Activated CD8-positive, alpha-beta T cell treated with anti-CD3 and anti-CD28 coated beads for 36 hours (primary cell): ENCODE measurements at regions not wholly inside any gene's neighbourhood (a gene's known extent, or its start where the extent isn't known, plus 50 kb on each side); places are given as distances from the start of the nearest gene placed in this dataset.

Source experiments
- ATAC-seq: fragments of 200-7000 bp; cut with Tn5 transposase; one replicate; pipeline ENCODE4 v1.10.0; 2021; ENCODE audit warnings: mild to moderate bottlenecking, moderate library complexity
- CTCF ChIA-PET: fragments of 350-600 bp; sonication (Branson Sonifier 250); formaldehyde crosslinking; loops from one replicate; lab custom pipeline; 2021; ENCODE audit warnings: antibody characterized with exemption; lab: Charles Lee
- POLR2A ChIA-PET: fragments of 350-600 bp; sonication (Branson Sonifier 250); formaldehyde crosslinking; loops from one replicate; lab custom pipeline; 2021; ENCODE audit warnings: antibody characterized with exemption; lab: Charles Lee
- DNase-seq: peaks from one replicate; pipeline ENCODE4 v3.0.0-alpha.2; 2020
- H3K27ac Mint-ChIP-seq: one replicate; pipeline ENCODE4 v1.8.0; 2021; ENCODE audit warnings: mild to moderate bottlenecking, mixed read lengths
- H3K27me3 Mint-ChIP-seq: one replicate; pipeline ENCODE4 v1.8.0; 2021; ENCODE audit warnings: mixed read lengths
- H3K36me3 Mint-ChIP-seq: one replicate; pipeline ENCODE4 v1.8.0; 2021; ENCODE audit warnings: low read depth, mixed read lengths
- H3K4me1 Mint-ChIP-seq: one replicate; pipeline ENCODE4 v1.8.0; 2021; ENCODE audit warnings: low read depth, mixed read lengths
- H3K4me3 Mint-ChIP-seq: one replicate; pipeline ENCODE4 v1.8.0; 2021; ENCODE audit warnings: mild to moderate bottlenecking, moderate library complexity, mixed read lengths
- H3K9me3 Mint-ChIP-seq: one replicate; pipeline ENCODE4 v1.8.0; 2021; ENCODE audit warnings: mixed read lengths
- CTCF ChIP-seq: fragments of 200-600 bp; IDR thresholded peaks from one replicate; pipeline ENCODE4 v1.8.0; 2022; ENCODE audit warnings: antibody characterized with exemption, mild to moderate bottlenecking
- intact Hi-C: fragments of 100-400 bp; cut with micrococcal nuclease; formaldehyde crosslinking; loops from one replicate; pipeline ENCODE4 v1.10.0; 2022

GRCh38 chr11:105399511-105399910 is 210.4 kb upstream of the GRIA4 start:
- H3K36me3 Mint-ChIP-seq = no peaks in the 10 kb centered on the region
- H3K27me3 Mint-ChIP-seq = peaks cover 3% of the 10 kb centered on the region
- no peak for TF ChIP-seq CTCF
- intact Hi-C loops = no loop called here
- no peak overlapping the region for H3K4me3 Mint-ChIP-seq
- no peaks in the 10 kb centered on the region for H3K4me1 Mint-ChIP-seq
- ATAC-seq (no peak), DNase-seq (no peak)
- CTCF ChIA-PET = no interaction called here
- POLR2A ChIA-PET = no interaction called here
- no peaks in the 10 kb centered on the region for H3K9me3 Mint-ChIP-seq
- H3K27ac Mint-ChIP-seq = no peak overlapping the region

GRCh38 chr11:105398636-105399035 is 211.2 kb upstream of the GRIA4 start:
- POLR2A ChIA-PET = no interaction called here
- Mint-ChIP-seq H3K4me3 (no peak overlapping the region), H3K9me3 (no peaks in the 10 kb centered on the region), H3K36me3 (no peaks in the 10 kb centered on the region), H3K27me3 (peaks cover 3% of the 10 kb centered on the region), H3K4me1 (no peaks in the 10 kb centered on the region), H3K27ac (no peak overlapping the region)
- TF ChIP-seq CTCF = no peak
- intact Hi-C loops = no loop called here
- CTCF ChIA-PET = no interaction called here
- DNase-seq (no peak), ATAC-seq (no peak)

- intact Hi-C loops = no loop called here
- Mint-ChIP-seq H3K9me3 (no peaks in the 10 kb centered on the region), H3K36me3 (no peaks in the 10 kb centered on the region), H3K4me3 (no peak overlapping the region), H3K27ac (no peak overlapping the region), H3K27me3 (no peaks in the 10 kb centered on the region), H3K4me1 (no peaks in the 10 kb centered on the region)
- TF ChIP-seq CTCF = no peak
- ChIA-PET CTCF (interaction anchor here (1.2 kb wide), 1 partner anchor 11 kb away, joined by 3 read pairs; no protein-coding TSS in a partner anchor), POLR2A (no interaction called here)
- DNase-seq (no peak), ATAC-seq (no peak)
Observed at GRCh38 chr11:105393326-105393725, 216.5 kb upstream of the GRIA4 start.

- DNase-seq (no peak), ATAC-seq (no peak)
- intact Hi-C loops = no loop called here
- H3K27ac Mint-ChIP-seq = no peak overlapping the region
- TF ChIP-seq CTCF = no peak
- no peaks in the 10 kb centered on the region for H3K9me3 Mint-ChIP-seq
- no peaks in the 10 kb centered on the region for H3K27me3 Mint-ChIP-seq
- H3K4me3 Mint-ChIP-seq = no peak overlapping the region
- CTCF ChIA-PET = no interaction called here
- H3K36me3 Mint-ChIP-seq = no peaks in the 10 kb centered on the region
- H3K4me1 Mint-ChIP-seq = no peaks in the 10 kb centered on the region
- POLR2A ChIA-PET = no interaction called here
Observed at GRCh38 chr11:105392556-105392955, 217.3 kb upstream of the GRIA4 start.

- Mint-ChIP-seq H3K9me3 (no peaks in the 10 kb centered on the region), H3K4me3 (no peak overlapping the region), H3K27me3 (no peaks in the 10 kb centered on the region)
Observed at GRCh38 chr11:105389952-105390351, 219.9 kb upstream of the GRIA4 start.

More at GRCh38 chr11:105389952-105390351, 219.9 kb upstream of the GRIA4 start:
- DNase-seq (no peak), ATAC-seq (no peak)
- no peaks in the 10 kb centered on the region for H3K36me3 Mint-ChIP-seq
- no peak overlapping the region for H3K27ac Mint-ChIP-seq
- TF ChIP-seq CTCF = no peak
- ChIA-PET POLR2A (no interaction called here), CTCF (no interaction called here)
- intact Hi-C loops = no loop called here
- no peaks in the 10 kb centered on the region for H3K4me1 Mint-ChIP-seq
